ENCODE measurements at regions not wholly inside any gene's neighbourhood (a gene's known extent, or its start where the extent isn't known, plus 50 kb on each side); places are given as distances from the start of the nearest gene placed in this dataset.
"Not testable (repeated sequence)": the region's sequence is repeated elsewhere in the genome, so short reads cannot be mapped to it uniquely, and the experiment has no call there.

DNA sequence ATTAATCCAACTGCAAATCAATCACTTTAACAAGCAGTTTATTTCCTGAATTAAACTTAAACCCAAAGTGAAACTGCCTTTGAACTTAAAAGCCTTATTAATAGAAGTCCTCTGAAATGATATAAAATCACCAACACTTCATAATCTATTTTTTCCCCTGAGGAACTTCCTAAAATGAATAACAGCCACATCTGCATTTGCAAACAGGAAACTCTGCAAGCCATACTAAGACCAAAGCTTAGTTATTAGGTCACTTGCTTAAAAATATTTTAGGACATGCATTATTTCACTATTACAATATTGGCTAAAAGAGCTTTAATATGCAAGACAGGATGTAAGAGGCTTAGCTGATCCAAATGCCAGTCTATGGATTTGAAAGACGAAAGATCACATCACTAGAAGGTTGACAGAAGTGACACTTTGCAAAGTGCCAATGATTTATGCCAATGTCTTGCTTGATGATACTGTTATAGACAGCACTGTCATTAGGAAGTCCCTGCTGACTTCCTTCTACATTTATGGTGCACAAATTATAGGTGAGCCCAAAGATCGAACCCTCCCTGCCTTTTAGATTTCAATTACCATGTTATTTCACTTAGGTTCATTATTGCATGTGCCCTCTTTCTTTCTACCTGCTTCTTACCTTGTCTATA lies 99.9 kb upstream of the SKAP2 start:
- DNase-seq = peak; percentile 14
- in situ Hi-C loops (cut with MboI; ENCODE audit: low pct_unique_long_range_greater_than_20kb, low sequenced_read_pairs) = no loop called here

DNA sequence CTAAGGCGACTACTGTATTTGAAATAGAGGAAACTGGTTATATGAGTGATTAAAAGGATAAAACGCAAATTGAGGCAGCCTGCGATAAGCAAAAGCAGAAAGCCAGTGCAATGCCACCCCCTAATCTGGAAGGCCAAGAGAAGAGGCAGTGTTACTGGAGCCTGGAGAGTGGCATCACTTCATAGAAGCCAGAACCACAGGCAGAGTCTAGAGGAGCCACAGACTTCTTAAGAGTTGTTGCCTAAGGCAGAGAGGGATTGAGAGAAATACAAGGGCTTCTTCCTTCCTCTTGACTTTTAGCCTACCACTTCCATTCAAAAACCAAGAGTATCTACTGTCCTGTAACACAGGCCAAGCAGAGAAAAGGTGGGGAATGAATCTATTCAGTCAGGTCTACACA lies 94.9 kb upstream of the SKAP2 start:
- no peak for DNase-seq
- in situ Hi-C loops (cut with MboI; ENCODE audit: low pct_unique_long_range_greater_than_20kb, low sequenced_read_pairs) = no loop called here

DNA sequence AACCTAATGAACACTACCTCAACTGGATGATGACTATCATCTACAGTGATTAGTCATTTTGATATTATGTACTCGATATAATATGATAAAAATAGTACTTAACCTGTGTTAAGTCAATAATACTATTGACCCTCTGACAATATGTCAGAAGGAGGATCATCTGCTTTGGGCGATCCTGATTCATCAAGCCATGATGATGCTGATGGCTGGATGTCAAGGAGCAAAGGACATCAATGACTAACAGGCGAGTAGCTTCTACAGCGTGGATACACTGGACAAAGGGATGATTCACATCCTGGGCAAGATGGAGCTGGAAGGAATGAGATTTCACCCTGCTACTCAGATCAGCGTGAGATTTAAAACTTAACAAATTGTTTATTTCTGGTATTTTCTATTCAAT lies 94.4 kb upstream of the SKAP2 start:
- in situ Hi-C loops (cut with MboI; ENCODE audit: low pct_unique_long_range_greater_than_20kb, low sequenced_read_pairs) = no loop called here
- DNase-seq = no peak

DNA sequence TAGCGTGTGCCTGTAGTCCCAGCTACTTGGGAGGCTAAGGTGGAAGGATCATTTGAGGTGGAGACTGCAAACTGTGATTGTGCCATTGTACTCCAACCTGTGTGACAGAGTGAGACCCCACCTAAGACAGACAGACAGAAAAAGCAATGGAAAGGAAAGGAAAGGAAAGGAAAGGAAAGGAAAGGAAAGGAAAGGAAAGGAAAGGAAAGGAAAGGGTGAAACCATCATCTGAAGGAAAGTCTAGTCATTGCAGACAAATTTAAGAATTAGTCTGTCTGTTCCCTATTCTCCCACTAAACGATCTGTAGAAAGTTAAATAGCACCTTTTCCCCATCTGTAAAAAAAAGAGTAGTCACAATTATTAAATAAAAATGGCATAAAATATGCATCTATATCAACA lies 91.1 kb upstream of the SKAP2 start:
- DNase-seq = no peak
- in situ Hi-C loops (cut with MboI; ENCODE audit: low pct_unique_long_range_greater_than_20kb, low sequenced_read_pairs) = no loop called here

DNA sequence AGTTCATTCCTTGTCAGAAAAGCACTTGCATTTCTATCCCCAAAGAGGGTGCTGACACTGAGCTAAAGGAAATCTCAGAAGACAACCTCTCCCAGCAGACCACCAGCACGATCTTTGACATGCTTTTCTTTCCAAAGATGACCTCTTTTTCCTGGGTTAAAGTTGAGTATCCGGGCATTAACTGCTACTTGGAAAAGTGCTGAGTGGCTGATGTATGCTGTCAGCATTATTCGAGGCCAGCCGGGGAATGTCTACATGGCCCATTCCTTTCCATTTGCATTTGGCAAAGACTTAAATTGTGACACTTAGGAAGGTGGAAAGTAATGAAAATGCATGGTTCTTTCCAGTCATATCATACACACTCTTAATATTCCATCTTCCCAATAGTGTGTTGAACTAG lies 90.6 kb upstream of the SKAP2 start:
- in situ Hi-C loops (cut with MboI; ENCODE audit: low pct_unique_long_range_greater_than_20kb, low sequenced_read_pairs) = no loop called here
- no peak for DNase-seq

DNA sequence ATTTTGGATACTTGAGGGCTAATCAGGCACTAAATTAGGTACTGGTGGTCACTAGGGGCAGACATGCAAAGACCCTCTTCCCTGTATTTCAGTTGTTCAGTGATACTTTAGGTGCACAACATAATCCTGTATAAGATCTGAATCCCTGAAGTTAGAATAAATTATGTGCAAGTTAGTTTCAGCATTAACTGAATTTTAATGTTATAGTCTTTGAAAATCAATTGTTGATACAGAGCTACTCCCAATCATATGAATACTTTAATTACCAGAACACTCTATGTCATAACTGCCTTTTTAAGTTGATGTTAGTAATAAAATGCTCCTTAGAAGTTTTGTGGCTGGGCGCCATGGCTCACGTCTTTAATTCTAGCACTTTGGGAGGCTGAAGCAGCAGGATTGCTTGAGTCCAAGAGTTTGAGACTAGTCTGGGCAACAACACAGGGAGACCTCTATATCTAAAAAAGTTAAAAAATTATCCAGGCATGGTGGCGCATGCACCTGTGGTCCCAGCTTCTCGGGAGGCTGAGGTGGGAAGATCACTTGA lies 87.1 kb upstream of the SKAP2 start:
- DNase-seq = no peak
- in situ Hi-C loops (cut with MboI; ENCODE audit: low pct_unique_long_range_greater_than_20kb, low sequenced_read_pairs) = no loop called here

DNA sequence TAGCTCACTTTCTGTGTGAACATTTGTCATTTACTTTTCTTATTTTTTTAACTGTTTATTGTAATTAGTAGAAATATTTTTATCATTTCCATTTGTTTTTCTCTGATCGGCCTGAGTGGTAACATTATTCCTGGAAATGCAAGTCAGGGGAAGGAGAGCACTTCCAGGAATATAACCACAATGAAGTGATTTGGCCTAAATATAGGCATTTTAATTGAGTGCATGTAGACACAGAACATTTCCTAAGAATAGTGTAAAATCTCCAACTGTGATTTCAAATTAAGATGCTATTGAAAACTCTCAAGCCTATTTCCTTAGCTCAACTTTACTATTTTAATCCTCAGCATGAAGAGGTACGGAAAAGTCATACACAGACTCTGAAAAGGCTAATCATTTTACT lies 86.5 kb upstream of the SKAP2 start:
- DNase-seq = no peak
- in situ Hi-C loops (cut with MboI; ENCODE audit: low pct_unique_long_range_greater_than_20kb, low sequenced_read_pairs) = no loop called here

DNA sequence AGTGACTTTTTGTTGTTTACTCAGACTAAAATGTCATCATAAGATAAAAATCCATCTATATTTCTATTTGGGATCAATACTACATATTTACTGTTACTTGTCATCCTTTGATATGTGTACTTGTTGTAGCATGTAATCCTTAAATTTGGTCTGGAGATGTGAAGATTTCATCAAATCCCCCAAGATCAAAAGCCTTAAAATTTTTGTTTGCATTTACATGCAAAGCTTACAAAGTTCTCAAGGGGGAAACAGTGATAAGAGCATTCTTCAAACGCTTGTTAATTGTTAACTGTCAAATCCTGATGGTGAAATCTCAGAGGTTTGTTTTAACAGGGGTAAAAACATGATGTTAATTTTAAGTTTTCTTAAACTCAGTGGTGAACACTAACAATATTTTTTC lies 84.9 kb upstream of the SKAP2 start:
- in situ Hi-C loops (cut with MboI; ENCODE audit: low pct_unique_long_range_greater_than_20kb, low sequenced_read_pairs) = no loop called here
- no peak for DNase-seq

DNA sequence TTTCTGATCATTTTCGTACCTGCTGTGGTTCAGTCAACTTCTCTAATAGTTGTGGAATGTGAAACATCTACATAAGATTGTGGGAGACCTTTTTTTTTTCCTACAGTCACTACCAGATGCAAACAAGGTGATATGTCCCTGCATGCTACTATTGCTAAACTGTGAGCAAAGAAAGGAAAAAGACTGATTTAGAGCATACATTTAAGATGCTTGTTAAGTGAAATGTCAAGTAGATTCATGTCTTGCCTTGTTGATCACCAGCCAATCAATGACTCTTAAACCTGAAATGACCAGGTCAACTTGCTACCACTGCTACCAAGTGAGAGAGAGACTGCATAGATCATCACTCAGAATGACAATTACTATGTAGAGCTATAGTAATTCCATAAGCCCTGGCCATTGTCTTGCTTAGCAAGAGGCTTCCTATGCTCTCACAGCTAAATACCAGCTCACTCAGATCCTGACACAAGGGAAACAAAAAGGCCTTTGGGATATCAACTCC lies 84.3 kb upstream of the SKAP2 start:
- in situ Hi-C loops (cut with MboI; ENCODE audit: low pct_unique_long_range_greater_than_20kb, low sequenced_read_pairs) = no loop called here
- no peak for DNase-seq

DNA sequence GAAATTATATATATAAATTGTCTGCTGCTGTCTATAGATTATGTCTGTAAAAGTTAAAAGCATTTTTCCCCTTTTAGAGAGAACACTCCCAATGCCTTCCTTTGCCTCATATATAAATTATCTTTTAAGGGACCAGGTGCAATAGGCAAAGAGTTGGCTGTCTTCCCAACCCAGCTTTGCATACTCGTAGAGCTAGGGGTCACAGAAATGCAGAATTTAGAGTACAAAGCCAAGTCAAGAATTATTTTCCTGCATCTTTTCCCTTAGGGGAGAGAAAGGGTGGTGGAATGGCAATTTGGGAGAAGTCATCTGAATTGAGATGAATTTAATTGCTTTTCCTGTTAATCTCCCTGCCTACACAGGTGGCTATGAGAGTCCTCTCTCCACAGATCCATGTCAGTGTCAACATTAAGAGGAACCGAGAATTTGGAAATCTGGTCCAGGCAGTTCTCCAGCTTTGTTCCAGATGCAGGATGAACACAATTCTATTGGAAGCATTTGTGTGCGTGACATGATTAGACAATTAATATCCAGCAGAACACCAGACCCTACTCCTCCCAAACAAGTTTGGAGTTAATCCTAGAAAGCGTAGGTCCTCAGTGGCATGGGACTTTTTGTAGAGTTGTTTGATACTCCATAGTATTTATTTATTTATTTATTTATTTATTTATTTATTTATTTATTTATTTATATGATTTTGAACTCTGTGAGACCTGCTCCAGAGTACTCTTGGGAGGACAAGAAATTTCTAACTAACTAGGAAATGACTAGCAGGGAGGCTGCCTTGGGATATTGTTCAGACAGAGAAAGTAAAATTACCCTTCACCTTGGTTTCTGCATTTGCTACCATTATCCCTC lies 80.3 kb upstream of the SKAP2 start:
- in situ Hi-C loops (cut with MboI; ENCODE audit: low pct_unique_long_range_greater_than_20kb, low sequenced_read_pairs) = no loop called here
- no peak for DNase-seq

DNA sequence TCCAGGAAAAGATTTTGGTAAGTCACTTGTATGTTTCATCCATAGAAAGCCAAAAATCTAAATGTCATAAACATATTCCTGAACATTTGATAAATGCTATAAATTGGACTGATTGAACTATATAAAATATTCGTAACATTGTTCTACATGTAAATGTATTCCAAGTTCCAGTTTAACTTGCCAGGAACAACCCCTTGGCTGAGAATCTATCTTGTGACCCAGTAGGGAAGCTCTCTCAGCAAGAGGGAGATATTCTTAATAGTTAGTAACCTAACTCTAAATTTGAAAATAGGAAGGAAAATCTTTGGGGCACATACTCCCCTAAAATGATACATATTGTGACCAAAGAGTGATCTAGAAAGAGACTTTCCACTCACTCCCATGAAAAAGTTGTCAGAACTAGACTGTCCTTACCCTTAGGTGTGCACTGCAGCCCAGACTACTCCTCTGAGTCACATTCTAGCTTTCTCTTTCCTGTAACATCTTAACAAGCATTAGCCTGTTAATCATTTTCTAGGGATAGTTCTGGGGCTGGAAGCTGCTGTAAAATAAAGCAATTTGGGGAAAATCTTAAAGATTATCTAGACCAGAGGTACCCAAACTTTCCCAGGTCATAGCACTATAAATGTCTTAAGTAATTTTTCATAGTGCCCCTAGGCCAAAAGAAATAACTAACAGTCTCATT lies 73.7 kb upstream of the SKAP2 start:
- DNase-seq = no peak
- in situ Hi-C loops (cut with MboI; ENCODE audit: low pct_unique_long_range_greater_than_20kb, low sequenced_read_pairs) = no loop called here

DNA sequence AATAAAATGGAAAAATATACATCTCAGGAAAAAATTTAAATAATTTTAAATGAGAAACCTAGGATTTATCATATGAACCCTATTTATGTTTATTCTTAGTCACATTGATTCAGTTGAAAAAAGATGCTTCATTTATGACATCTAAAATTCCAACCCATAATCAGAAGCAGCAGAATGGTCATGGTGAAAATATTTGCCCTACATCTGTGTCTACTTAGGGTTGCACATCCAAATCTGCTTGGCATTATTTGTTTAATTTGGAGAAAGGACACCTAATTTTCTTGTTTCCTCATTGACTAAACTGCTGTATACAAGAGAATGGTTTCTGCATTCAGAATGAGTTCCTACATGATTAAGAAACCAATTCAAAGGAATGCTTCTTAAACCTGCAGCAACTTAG lies 72.9 kb upstream of the SKAP2 start:
- in situ Hi-C loops (cut with MboI; ENCODE audit: low pct_unique_long_range_greater_than_20kb, low sequenced_read_pairs) = no loop called here
- DNase-seq = no peak

DNA sequence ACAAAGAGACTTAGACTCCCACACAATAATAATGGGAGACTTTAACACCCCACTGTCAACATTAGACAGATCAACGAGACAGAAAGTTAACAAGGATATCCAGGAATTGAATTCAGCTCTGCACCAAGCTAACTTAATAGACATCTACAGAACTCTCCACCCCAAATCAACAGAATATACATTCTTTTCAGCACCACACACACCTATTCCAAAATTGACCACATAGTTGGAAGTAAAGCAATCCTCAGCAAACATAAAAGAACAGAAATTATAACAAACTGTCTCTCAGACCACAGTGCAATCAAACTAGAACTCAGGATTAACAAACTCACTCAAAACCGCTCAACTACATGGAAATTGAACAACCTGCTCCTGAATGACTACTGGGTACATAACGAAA lies 68.2 kb upstream of the SKAP2 start:
- DNase-seq; in situ Hi-C loops (cut with MboI; ENCODE audit: low pct_unique_long_range_greater_than_20kb, low sequenced_read_pairs): not testable (repeated sequence)

DNA sequence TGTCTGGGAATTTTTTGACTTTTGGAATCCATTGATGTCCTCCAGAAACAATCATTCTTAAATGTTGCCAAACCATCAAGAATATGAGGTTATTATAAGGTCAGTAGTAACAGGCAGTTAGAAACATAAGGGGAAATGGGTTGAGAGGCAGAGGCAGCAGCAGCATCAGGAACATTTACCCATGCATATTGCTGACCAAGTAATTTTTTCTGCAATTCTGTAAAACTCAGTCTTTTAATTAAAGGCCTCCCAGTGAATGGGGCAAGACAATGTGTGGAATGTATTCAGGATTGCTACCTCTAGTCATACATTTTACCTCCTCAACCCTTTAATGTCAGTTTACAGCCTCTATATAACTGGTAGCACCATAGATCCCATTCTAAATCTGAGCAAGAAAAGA lies 66.5 kb upstream of the SKAP2 start:
- DNase-seq = no peak
- in situ Hi-C loops (cut with MboI; ENCODE audit: low pct_unique_long_range_greater_than_20kb, low sequenced_read_pairs) = no loop called here

DNA sequence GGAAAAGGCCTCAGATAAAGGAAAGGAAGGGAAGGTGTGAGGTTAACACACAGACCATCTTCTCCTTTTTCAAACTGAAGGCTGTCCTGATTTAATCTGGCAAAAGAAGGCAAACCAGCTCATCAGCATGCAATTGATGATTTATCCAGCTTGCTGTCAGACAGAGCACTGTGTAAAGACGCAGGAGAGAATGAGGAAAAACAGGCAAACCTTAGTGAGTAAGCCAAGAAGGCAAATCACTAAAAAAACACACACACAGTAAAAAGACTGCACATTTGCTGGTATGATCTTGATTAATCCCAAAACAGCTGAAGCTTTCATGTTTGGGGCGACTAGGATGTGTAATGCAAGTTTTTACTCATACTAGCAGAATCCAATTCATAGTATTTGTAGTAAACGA lies 65.8 kb upstream of the SKAP2 start:
- DNase-seq = no peak
- in situ Hi-C loops (cut with MboI; ENCODE audit: low pct_unique_long_range_greater_than_20kb, low sequenced_read_pairs) = no loop called here

DNA sequence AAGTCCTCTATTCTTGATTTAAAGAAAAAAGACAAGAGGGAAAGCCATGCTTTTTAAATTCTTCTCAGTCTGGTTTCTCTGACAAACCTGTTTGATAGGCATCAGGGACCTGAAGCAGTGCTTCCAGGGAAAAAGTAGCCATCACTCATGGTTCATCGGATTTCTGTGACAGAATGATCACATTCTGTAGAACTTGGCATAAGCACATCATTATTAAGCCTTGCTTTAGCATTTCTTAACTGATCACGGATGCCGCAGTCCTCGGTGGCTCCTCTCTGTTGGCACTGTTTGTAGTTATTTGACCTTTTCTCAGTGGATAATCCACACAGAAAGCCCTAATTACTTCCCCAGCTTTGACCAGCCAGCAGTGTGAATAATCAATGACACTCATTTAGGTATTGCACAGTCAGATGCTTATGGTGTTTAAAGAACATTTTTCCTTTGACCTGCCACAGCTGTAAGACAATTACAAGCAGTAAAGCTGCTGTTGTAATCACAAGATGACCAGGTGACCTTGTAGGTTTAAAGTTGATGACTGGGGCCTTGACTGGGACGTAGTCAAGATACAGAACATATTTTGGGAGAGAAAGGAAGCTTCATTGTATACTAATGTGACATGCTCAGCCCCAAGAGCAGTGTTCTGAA lies 64.4 kb upstream of the SKAP2 start:
- no peak for DNase-seq
- in situ Hi-C loops (cut with MboI; ENCODE audit: low pct_unique_long_range_greater_than_20kb, low sequenced_read_pairs) = no loop called here

DNA sequence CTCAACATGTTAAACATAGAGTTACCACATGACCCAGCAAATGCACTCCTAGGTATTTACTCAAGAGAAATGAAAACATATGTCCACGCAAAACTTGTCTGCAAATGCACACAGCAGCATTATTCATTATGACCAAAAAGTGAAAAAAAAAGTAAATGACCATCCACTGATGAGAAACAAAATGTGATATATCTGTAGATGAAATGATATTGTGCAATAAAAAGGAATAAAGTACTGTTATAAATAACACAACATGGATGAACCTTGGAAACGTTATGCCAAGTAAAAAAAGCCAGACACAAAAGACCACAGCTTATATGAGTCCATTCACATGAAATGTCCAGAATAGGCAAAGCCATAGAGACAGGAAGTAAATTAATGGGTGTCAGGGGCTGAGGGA lies 61.4 kb upstream of the SKAP2 start:
- in situ Hi-C loops (cut with MboI; ENCODE audit: low pct_unique_long_range_greater_than_20kb, low sequenced_read_pairs) = no loop called here
- no peak for DNase-seq

DNA sequence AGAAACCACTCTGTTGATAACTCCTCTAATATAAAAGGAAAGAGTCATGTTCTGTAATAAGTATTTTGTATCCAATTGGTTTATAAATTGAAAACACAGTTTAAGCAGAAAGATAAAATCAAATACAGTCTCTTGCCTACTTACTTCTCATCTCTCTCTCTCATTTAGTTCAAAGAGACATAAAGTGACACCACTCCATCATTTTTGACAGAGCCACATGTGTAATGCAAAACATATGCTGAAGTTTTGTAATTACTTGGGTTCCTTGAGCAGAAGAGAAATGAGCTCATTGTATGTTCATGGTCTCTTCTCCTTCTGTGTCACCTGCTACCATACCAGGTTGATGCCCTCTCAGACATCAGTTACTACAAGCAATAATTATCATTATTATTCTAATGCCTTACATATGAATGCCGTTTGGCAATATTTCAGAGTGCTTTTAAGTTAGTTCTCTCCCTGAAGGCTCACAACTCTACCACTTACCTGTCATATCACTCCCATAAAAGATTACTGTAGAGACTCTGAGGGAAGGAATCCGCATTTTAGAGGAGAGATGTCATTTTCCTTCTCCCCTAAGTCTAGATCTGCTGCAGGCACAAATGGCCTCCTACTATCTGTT lies 59.9 kb upstream of the SKAP2 start:
- in situ Hi-C loops (cut with MboI; ENCODE audit: low pct_unique_long_range_greater_than_20kb, low sequenced_read_pairs) = no loop called here
- no peak for DNase-seq

DNA sequence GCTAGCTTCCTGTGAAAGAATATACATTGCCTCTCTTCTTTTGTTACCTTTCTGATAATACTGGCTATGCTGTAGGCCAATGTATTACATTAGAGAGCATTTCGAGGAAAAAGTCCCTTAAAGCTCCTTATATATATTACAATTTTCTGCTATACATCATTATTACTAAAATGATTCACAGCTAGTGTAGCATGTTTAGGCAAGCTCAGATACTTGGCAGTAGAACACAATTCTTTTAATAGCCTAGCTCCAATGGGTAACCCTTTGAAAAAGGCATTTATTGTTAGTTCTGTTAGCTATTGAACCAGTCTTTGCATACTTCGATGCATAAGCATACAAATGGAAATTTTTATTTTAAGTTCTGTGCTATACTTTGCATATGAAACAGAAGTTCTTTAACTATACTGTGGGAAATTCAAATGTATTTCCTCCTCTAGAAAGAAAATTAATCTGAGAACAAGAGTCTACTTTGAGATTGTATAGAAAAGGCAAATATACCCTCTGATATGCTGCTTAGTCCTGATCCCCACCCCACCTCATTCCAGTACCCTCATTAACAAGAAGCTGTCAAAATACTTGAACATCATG lies 55.6 kb upstream of the SKAP2 start:
- in situ Hi-C loops (cut with MboI; ENCODE audit: low pct_unique_long_range_greater_than_20kb, low sequenced_read_pairs) = no loop called here
- no peak for DNase-seq
